OCI-LY7 (cell line): ENCODE measurements at regions not wholly inside any gene's neighbourhood (a gene's known extent, or its start where the extent isn't known, plus 50 kb on each side); places are given as distances from the start of the nearest gene placed in this dataset.

Experiments
- EZH2phosphoT487 ChIP-seq: fragments of 200-600 bp; sonication (generic); IDR thresholded peaks from 2 replicates; pipeline ENCODE4 v1.6.1; 2018; ENCODE audit warnings: low read depth, borderline replicate concordance, mild to moderate bottlenecking, mixed run types, antibody characterized with exemption, low read length, moderate library complexity, mixed read lengths
- TF ChIP-seq, protein P1 (sequence below): fragments of 200-600 bp; sonication (generic); conservative IDR thresholded peaks from 2 replicates; pipeline ENCODE4 v1.5.1; 2014; ENCODE audit warnings: mild to moderate bottlenecking, antibody characterized with exemption, low read length, moderate library complexity, mixed read lengths

DNA sequence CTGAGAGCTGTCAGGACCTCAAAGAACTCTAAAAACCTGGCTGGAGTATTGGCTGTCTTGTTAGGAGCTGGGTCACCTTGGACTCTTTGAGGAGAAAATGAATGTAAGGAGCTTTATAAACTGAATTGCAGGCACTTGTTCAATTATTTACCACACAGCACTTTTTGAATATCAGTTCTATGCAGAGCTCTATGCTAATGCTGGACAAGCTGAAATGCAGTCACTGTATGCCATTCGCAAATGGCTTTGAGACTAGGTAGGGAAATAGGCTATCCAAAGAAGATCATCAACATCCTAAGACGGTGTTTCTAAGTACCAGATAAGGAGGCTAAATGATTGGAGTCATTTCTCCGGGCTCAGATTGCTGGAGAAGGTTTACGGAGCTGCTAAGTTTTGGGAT, 333.5 kb downstream of the SIPA1L2 start:
- TF ChIP-seq, protein P1, sequence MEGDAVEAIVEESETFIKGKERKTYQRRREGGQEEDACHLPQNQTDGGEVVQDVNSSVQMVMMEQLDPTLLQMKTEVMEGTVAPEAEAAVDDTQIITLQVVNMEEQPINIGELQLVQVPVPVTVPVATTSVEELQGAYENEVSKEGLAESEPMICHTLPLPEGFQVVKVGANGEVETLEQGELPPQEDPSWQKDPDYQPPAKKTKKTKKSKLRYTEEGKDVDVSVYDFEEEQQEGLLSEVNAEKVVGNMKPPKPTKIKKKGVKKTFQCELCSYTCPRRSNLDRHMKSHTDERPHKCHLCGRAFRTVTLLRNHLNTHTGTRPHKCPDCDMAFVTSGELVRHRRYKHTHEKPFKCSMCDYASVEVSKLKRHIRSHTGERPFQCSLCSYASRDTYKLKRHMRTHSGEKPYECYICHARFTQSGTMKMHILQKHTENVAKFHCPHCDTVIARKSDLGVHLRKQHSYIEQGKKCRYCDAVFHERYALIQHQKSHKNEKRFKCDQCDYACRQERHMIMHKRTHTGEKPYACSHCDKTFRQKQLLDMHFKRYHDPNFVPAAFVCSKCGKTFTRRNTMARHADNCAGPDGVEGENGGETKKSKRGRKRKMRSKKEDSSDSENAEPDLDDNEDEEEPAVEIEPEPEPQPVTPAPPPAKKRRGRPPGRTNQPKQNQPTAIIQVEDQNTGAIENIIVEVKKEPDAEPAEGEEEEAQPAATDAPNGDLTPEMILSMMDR = no peak
- TF ChIP-seq EZH2phosphoT487 = no peak
